Thoracic aorta (tissue), 2 donors: ENCODE measurements at regions not wholly inside any gene's neighbourhood (a gene's known extent, or its start where the extent isn't known, plus 50 kb on each side); places are given as distances from the start of the nearest gene placed in this dataset.

ENCODE experiments used
- ATAC-seq: fragments of 150-250 bp; one replicate; pipeline ENCODE4 v1.8.0; 2017; ENCODE audit warnings: low read depth; ENCODE audit not compliant: insufficient number of reproducible peaks, low FRiP score
- DNase-seq: peaks from one replicate; pipeline ENCODE4 v3.0.0-alpha.2; 2020; ENCODE audit warnings: low spot score
- H3K27ac ChIP-seq, 2 donors: fragments of 200-600 bp; sonication (generic); 1 replicate in 1 of 2; 2 replicates in 1 of 2; pipeline ENCODE4 v1.5.1; 2016; ENCODE audit warnings: mild to moderate bottlenecking in 2 of 2, moderate library complexity in 2 of 2
- H3K27me3 ChIP-seq: fragments of 200-600 bp; sonication (generic); replicated peaks from 2 replicates; pipeline ENCODE4 v1.6.0; 2016; ENCODE audit warnings: mild to moderate bottlenecking; ENCODE audit not compliant: insufficient read depth
- H3K36me3 ChIP-seq: fragments of 200-600 bp; sonication (generic); one replicate; pipeline ENCODE4 v1.5.1; 2016
- H3K4me1 ChIP-seq, 2 donors: fragments of 200-600 bp; sonication (generic); 1 replicate in 1 of 2; 2 replicates in 1 of 2; pipeline versions ENCODE4 v1.5.1 to v1.6.0; 2016; ENCODE audit warnings: low read depth in 2 of 2, mild to moderate bottlenecking in 1 of 2; ENCODE audit not compliant: control insufficient read depth in 1 of 2
- H3K4me3 ChIP-seq: fragments of 200-600 bp; sonication (generic); 2 replicates; pipeline ENCODE4 v1.5.1; 2016; ENCODE audit warnings: mild to moderate bottlenecking
- H3K9me3 ChIP-seq: fragments of 200-600 bp; sonication (generic); 2 replicates; pipeline ENCODE4 v1.5.1; 2016
- CTCF ChIP-seq: fragments of 200-600 bp; sonication (generic); IDR thresholded peaks from one replicate; pipeline ENCODE4 v1.5.1; 2019; ENCODE audit warnings: antibody characterized with exemption

DNA sequence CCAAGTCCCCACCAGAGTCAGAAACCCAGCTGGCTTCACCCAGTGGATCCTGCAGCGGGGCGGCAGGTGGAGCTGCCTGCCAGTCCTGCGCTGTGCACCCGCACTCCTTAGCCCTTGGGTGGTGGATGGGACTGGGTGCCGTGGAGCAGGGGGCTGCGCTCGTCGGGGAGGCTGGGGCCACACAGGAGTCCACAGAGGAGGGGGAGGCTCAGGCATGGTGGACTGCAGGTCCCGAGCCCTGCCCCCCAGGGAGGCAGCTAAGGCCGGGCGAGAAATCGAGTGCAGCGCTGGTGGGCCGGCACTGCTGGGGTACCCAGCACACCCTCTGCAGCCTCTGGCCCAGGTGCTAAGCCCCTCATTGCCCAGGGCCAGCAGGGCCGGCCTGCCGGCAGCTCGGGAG lies 144.6 kb upstream of the MGAT5 start:
- ATAC-seq (no peak), DNase-seq (no peak)
- H3K36me3 ChIP-seq: no peaks in the 10 kb centered on the region
- peaks cover 7% of the 10 kb centered on the region for H3K9me3 ChIP-seq
- no peak overlapping the region for H3K4me3 ChIP-seq
- no peak for TF ChIP-seq CTCF
- H3K27me3 ChIP-seq: no peaks in the 10 kb centered on the region
- no peaks in the 10 kb centered on the region for H3K4me1 ChIP-seq
- H3K27ac ChIP-seq: no peak overlapping the region

GRCh38 chr2:134109725-134110124 lies 144.1 kb upstream of the MGAT5 start:
- no peaks in the 10 kb centered on the region for H3K36me3 ChIP-seq
- H3K9me3 ChIP-seq: peaks cover 7% of the 10 kb centered on the region
- H3K27ac ChIP-seq: no peak overlapping the region
- H3K4me3 ChIP-seq: no peak overlapping the region
- no peaks in the 10 kb centered on the region for H3K4me1 ChIP-seq
- ATAC-seq: no peak
- DNase-seq: no peak
- TF ChIP-seq CTCF: no peak
- H3K27me3 ChIP-seq: no peaks in the 10 kb centered on the region

DNA sequence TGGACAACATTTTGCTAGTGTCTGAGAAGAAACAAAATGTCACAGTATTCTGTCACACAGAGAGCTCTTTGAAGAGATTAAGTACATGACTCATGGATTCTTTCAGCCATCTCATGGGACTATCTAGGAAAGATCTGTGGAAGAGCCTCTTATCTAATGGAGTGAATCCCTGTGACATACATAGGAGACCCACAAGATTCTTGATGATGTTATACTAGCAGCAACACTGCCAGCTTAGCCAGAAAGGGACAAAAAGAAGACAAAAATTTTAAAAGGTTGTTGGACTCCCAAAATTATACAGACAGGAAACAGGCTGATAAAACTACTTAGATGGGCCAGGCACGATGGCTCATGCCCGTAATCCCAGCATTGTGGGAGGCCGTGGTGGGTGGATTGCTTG lies 143.3 kb upstream of the MGAT5 start:
- Histone ChIP-seq H3K36me3 (no peaks in the 10 kb centered on the region), H3K4me1 (no peaks in the 10 kb centered on the region), H3K27ac (no peak overlapping the region), H3K27me3 (no peaks in the 10 kb centered on the region), H3K4me3 (no peak overlapping the region), H3K9me3 (peaks cover 7% of the 10 kb centered on the region)
- ATAC-seq (no peak), DNase-seq (no peak)
- no peak for TF ChIP-seq CTCF

DNA sequence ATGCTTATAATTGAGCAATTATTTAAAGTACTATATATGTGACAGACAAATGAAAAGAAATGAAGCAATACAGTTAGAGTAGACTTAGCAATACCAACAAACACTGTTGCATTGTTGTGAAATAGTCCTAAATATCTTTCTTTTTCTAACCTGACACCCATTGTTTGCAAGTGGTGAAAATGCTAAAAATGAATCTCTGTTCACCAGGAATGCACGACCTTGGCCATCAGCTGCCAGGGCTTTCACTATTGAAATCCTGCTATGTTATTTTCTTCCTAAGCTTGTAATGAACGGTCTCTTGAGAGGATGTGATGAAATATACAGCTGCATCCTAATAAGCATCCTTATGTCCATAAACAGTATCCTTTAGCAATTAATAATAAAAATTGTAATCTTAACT lies 136.2 kb upstream of the MGAT5 start:
- no peak overlapping the region for H3K27ac ChIP-seq
- no peaks in the 10 kb centered on the region for H3K27me3 ChIP-seq
- H3K9me3 ChIP-seq: no peaks in the 10 kb centered on the region
- H3K4me1 ChIP-seq: peaks cover 18 to 27% of the 10 kb centered on the region in 2 donors
- TF ChIP-seq CTCF: no peak
- H3K4me3 ChIP-seq: no peak overlapping the region
- ATAC-seq (no peak), DNase-seq (no peak)
- H3K36me3 ChIP-seq: no peaks in the 10 kb centered on the region

- peak overlapping the region; percentile 85 to 88 for H3K27ac ChIP-seq
- TF ChIP-seq CTCF: peak; percentile 71
- no peaks in the 10 kb centered on the region for H3K36me3 ChIP-seq
- peak; percentile 79 for DNase-seq
- peak overlapping the region; percentile 94 for H3K4me3 ChIP-seq
- no peaks in the 10 kb centered on the region for H3K9me3 ChIP-seq
- peak; percentile 91 for ATAC-seq
- H3K27me3 ChIP-seq: no peaks in the 10 kb centered on the region
- peaks cover 25 to 29% of the 10 kb centered on the region in 2 donors for H3K4me1 ChIP-seq
Observed at GRCh38 chr2:134118279-134119116, 135.4 kb upstream of the MGAT5 start.
